ENCODE measurements at regions not wholly inside any gene's neighbourhood (a gene's known extent, or its start where the extent isn't known, plus 50 kb on each side); places are given as distances from the start of the nearest gene placed in this dataset.

DNA sequence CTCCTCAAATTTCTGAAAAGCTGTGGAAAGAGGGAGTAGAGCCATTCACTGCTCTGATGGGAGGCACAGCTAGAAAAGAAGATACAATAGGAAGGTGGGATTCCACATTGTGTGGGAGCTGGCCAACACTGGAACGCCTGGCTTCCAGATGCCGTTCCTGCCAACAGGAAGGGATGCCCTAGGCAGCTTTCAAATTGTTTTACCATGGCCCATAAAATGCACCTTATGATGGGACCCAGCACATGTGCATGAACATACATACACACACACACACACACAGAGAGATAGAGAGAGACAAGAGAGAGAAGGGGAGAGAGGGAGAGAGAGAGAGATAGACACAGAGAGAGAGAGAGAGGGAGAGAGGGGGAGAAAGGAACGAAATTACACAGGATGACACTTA, 86.1 kb upstream of the BZW1 start:
- H3K27ac ChIP-seq, result no peak overlapping the region
- H3K27me3 ChIP-seq (replicated peaks), result peaks cover 30% of the 10 kb centered on the region
- DNase-seq (ENCODE audit: low read depth in 1 of 2, low spot score in 2 of 2), result no peak

DNA sequence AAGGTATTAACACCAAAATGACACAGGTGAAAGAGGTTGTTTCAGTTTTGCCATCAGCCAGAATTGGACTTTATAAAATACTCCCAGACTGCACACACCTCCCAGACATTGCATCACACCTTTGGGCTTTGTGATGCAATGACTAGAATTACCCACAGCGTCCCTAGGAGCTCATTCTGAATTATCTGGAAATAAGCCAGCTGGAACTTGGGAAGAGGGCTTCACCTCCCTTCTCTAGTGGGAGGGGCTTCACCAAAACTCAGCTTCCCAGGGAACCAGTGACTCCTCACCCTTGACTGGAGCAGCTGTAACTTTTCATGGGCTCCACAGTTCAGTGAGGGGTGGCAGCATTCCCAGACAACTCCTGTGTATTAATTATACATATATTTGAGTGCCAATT, 83.1 kb upstream of the BZW1 start:
- H3K27me3 ChIP-seq (replicated peaks), result peaks cover 14% of the 10 kb centered on the region; the same call in 1 of the 2 replicates
- no peaks in the 10 kb centered on the region for H3K9me3 ChIP-seq (replicated peaks)
- no peaks in the 10 kb centered on the region for H3K4me1 ChIP-seq (replicated peaks)
- H3K36me3 ChIP-seq, result no peaks in the 10 kb centered on the region
- H3K4me3 ChIP-seq, result no peak overlapping the region
- no peak overlapping the region for H3K27ac ChIP-seq
- DNase-seq (ENCODE audit: low read depth in 1 of 2, low spot score in 2 of 2), result no peak

More for the DNA sequence above, 86.1 kb upstream of the BZW1 start:
- no peak overlapping the region for H3K4me3 ChIP-seq
- H3K4me1 ChIP-seq (replicated peaks), result no peaks in the 10 kb centered on the region
- no peaks in the 10 kb centered on the region for H3K9me3 ChIP-seq (replicated peaks)
- H3K36me3 ChIP-seq, result no peaks in the 10 kb centered on the region

DNA sequence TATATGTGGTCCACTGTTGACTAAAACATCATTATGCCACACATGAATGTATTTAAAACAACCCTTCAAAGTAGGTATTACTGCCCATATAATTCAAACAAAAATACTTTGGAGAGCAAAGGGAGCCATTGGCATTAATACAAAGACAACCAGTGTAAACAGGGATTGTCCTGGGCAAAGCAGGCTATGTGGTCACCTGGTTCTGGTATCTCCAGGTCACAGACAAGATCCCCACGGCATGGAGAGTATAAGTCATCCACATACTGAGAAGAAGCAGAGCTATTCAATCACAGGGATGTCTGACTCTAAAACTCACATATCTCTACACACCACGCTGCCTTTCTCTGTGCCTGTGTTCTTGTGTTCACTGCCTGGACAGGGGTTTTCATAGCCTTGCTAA, 81.4 kb upstream of the BZW1 start:
- H3K4me3 ChIP-seq, result no peak overlapping the region
- no peak for DNase-seq (ENCODE audit: low read depth in 1 of 2, low spot score in 2 of 2)
- H3K27ac ChIP-seq, result no peak overlapping the region
- H3K36me3 ChIP-seq, result no peaks in the 10 kb centered on the region
- no peaks in the 10 kb centered on the region for H3K9me3 ChIP-seq (replicated peaks)
- peaks cover 3% of the 10 kb centered on the region; the same call in 1 of the 2 replicates for H3K27me3 ChIP-seq (replicated peaks)
- H3K4me1 ChIP-seq (replicated peaks), result no peaks in the 10 kb centered on the region

DNA sequence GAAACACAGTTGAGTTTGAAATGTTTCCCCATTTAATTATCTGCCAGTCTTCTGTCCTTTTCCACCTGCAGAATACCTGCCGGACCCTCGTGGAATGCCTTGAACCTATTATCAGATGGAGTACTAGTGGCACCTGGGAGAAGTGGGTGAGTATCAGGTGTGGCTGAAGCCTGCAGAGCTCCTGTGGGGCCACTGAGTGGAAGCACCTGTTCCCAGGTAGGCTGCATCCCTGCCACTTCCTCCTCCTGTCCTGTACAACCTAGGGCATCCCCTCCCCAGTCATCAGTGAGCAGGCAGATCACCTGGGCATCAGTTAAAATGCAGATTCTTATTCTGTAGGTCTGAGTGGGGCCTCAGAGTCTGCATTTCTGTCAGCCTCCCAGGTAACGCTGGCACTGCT, 80.8 kb upstream of the BZW1 start:
- no peaks in the 10 kb centered on the region for H3K4me1 ChIP-seq (replicated peaks)
- H3K36me3 ChIP-seq, result no peaks in the 10 kb centered on the region
- DNase-seq (ENCODE audit: low read depth in 1 of 2, low spot score in 2 of 2), result no peak
- H3K27ac ChIP-seq, result no peak overlapping the region
- H3K4me3 ChIP-seq, result no peak overlapping the region
- no peaks in the 10 kb centered on the region for H3K9me3 ChIP-seq (replicated peaks)
- H3K27me3 ChIP-seq (replicated peaks), result peaks cover 3% of the 10 kb centered on the region; the same call in 1 of the 2 replicates

GRCh38 chr2:200732866-200733265, 78.8 kb upstream of the BZW1 start:
- H3K9me3 ChIP-seq (replicated peaks), result no peaks in the 10 kb centered on the region
- no peaks in the 10 kb centered on the region for H3K36me3 ChIP-seq
- no peaks in the 10 kb centered on the region for H3K4me1 ChIP-seq (replicated peaks)
- no peak overlapping the region for H3K4me3 ChIP-seq
- H3K27me3 ChIP-seq (replicated peaks), result no peaks in the 10 kb centered on the region; the same call in 1 of the 2 replicates
- DNase-seq (ENCODE audit: low read depth in 1 of 2, low spot score in 2 of 2), result no peak
- no peak overlapping the region for H3K27ac ChIP-seq

GRCh38 chr2:200733713-200734198, 78.0 kb upstream of the BZW1 start:
- Histone ChIP-seq H3K4me3 (no peak overlapping the region), H3K36me3 (no peaks in the 10 kb centered on the region), H3K9me3 (replicated peaks) (no peaks in the 10 kb centered on the region), H3K27me3 (replicated peaks) (no peaks in the 10 kb centered on the region; the same call in 1 of the 2 replicates), H3K27ac (no peak overlapping the region), H3K4me1 (replicated peaks) (no peaks in the 10 kb centered on the region)
- DNase-seq (ENCODE audit: low read depth in 1 of 2, low spot score in 2 of 2), result no peak

DNA sequence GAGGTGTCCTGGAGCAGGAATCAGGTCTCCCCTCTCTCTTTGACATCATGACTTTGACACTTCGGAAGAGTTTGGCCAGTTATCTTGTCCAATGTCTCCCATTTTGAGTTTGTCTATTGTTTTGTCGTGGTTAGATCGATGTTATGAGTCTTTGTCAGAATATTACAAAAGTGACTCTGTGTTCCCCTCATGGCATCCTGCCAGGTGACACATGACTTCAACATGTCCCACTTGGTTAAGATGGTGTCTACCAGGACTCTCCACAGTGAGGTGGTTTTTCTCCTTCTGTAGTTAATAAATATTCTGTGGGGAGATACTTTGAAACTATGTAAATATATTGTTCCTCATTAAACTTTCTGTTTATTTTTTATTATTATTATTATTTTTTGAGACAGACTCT, 76.6 kb upstream of the BZW1 start:
- H3K36me3 ChIP-seq, result no peaks in the 10 kb centered on the region
- no peaks in the 10 kb centered on the region for H3K27me3 ChIP-seq (replicated peaks)
- no peaks in the 10 kb centered on the region for H3K9me3 ChIP-seq (replicated peaks)
- H3K4me1 ChIP-seq (replicated peaks), result no peaks in the 10 kb centered on the region
- DNase-seq (ENCODE audit: low read depth in 1 of 2, low spot score in 2 of 2), result no peak
- H3K4me3 ChIP-seq, result no peak overlapping the region
- no peak overlapping the region for H3K27ac ChIP-seq

GRCh38 chr2:200736646-200737274, 75.0 kb upstream of the BZW1 start:
- H3K27ac ChIP-seq, result no peak overlapping the region

GRCh38 chr2:200737585-200737984, 74.1 kb upstream of the BZW1 start:
- Histone ChIP-seq H3K4me3 (no peak overlapping the region), H3K36me3 (no peaks in the 10 kb centered on the region), H3K27me3 (replicated peaks) (no peaks in the 10 kb centered on the region), H3K27ac (no peak overlapping the region), H3K9me3 (replicated peaks) (no peaks in the 10 kb centered on the region), H3K4me1 (replicated peaks) (no peaks in the 10 kb centered on the region)
- no peak for DNase-seq (ENCODE audit: low read depth in 1 of 2, low spot score in 2 of 2)

More at GRCh38 chr2:200736646-200737274, 75.0 kb upstream of the BZW1 start:
- Histone ChIP-seq H3K4me3 (no peak overlapping the region), H3K27me3 (replicated peaks) (no peaks in the 10 kb centered on the region), H3K9me3 (replicated peaks) (no peaks in the 10 kb centered on the region), H3K36me3 (no peaks in the 10 kb centered on the region), H3K4me1 (replicated peaks) (no peaks in the 10 kb centered on the region)
- DNase-seq (ENCODE audit: low read depth in 1 of 2, low spot score in 2 of 2), result no peak

GRCh38 chr2:200738590-200738989, 73.1 kb upstream of the BZW1 start:
- H3K9me3 ChIP-seq (replicated peaks), result no peaks in the 10 kb centered on the region
- no peaks in the 10 kb centered on the region for H3K27me3 ChIP-seq (replicated peaks)
- no peak overlapping the region for H3K4me3 ChIP-seq
- no peaks in the 10 kb centered on the region for H3K36me3 ChIP-seq
- no peak overlapping the region for H3K27ac ChIP-seq
- no peaks in the 10 kb centered on the region for H3K4me1 ChIP-seq (replicated peaks)
- DNase-seq (ENCODE audit: low read depth in 1 of 2, low spot score in 2 of 2), result no peak

DNA sequence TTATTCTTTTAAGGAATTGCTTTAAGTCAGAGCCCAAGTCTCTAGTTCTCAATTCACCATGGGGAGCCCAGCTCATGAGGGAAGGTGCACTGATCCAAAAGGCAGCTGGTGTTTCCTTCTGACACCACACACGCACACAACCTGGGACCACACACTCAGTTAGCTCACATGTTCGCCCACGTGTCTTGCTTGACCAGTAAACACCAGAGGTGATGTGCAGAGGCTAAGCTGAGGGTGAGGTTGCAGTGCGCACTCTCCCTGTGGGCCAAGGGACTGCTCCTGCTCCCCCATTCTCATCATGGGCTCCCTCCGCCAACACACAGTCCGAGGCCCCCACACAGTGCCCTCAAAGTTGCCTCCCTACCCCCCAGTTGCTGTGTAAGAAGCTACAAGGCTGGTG, 70.8 kb upstream of the BZW1 start:
- DNase-seq (ENCODE audit: low read depth in 1 of 2, low spot score in 2 of 2), result no peak
- Histone ChIP-seq H3K27me3 (replicated peaks) (no peaks in the 10 kb centered on the region), H3K4me3 (no peak overlapping the region), H3K4me1 (replicated peaks) (no peaks in the 10 kb centered on the region), H3K27ac (no peak overlapping the region), H3K9me3 (replicated peaks) (no peaks in the 10 kb centered on the region), H3K36me3 (no peaks in the 10 kb centered on the region)

DNA sequence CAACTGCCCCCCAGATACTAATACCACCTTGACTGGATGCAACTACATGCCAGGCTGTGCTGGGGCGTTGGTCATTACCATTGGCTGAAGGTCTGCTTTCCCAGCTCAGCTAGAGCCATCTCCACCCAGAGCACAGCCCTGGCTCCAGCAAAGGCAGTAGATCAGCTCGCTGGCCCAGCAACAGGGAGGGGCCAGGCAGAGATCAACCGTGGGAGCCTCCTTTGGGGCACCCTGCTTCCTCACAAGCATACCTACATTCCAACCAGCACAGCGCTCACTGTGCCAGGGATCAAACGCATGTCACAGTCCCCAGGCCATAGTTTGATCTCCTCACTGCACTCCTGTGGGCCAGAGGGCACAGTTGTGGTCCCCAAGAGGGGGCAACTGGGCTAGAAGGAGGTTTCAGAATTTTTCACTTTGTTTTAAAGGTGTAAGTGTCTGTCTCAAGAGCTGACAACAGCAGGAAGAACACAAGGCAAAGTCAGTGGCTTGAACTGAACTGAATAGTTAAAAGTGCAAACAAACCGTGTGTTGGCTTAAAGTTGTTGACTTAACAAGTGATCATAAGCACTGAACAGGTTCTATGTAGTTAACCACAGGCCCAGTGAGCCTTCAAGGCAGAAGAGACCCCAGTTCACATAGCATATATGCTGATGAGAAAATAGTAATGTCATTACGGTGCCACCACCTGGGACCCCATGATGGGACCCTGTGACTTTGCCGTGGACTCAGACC, 70.1 kb upstream of the BZW1 start:
- no peak for DNase-seq (ENCODE audit: low read depth in 1 of 2, low spot score in 2 of 2)
- Histone ChIP-seq H3K4me1 (replicated peaks) (no peaks in the 10 kb centered on the region), H3K36me3 (no peaks in the 10 kb centered on the region), H3K4me3 (no peak overlapping the region), H3K9me3 (replicated peaks) (no peaks in the 10 kb centered on the region), H3K27me3 (replicated peaks) (no peaks in the 10 kb centered on the region), H3K27ac (no peak overlapping the region)

DNA sequence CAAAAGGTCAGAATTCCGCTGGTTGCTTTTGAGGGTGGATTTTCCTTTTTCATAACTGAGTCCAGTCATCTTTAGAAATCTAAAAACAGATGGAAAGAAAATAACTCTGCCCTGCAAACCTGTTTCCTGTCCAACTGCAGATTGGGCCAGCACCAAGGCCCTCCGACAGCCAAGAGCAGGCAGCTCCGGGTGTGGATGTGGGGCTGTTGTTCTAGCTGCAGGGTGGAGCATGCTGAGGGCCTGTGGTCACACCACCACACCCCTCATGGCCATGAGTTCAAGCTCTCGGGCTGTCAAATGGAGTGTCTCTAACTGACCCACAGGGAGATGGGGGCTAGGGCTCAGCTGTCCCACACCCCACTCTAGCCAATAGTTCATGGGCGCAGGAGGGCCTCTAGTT, 69.3 kb upstream of the BZW1 start:
- no peaks in the 10 kb centered on the region for H3K9me3 ChIP-seq (replicated peaks)
- H3K4me3 ChIP-seq, result no peak overlapping the region
- no peak for DNase-seq (ENCODE audit: low read depth in 1 of 2, low spot score in 2 of 2)
- no peaks in the 10 kb centered on the region for H3K27me3 ChIP-seq (replicated peaks)
- no peak overlapping the region for H3K27ac ChIP-seq
- peaks cover 3% of the 10 kb centered on the region for H3K4me1 ChIP-seq (replicated peaks)
- H3K36me3 ChIP-seq, result no peaks in the 10 kb centered on the region

DNA sequence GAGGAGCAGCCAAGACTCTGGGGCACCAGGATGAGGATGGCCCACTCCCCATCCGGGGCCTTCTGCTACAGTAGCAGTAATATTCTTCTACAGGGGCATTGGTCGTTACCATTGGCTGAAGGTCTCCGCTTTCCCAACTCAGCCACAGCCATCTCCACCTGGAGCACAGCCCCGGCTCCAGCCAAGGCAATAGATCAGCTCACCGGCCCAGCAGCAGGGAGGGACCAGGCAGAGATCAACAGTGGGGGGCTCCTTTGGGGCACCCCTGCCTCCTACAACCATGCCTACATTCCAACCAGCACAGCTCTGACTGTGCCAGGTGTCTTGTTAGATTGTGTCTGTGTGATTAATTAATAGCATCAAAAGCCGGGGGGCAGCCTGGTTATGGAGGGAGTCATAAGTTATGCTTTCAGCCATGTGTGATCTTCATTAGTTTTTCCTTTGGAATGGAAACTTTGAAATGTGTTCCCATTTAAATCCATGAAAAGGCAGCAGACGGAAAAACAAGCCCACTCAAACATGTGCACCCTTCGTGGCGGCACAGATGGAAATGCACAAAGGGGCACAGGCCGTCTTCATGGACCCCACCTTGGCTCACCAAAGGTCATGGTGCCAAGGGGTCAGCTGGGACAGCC, 68.6 kb upstream of the BZW1 start:
- H3K4me1 ChIP-seq (replicated peaks), result peaks cover 11% of the 10 kb centered on the region
- no peaks in the 10 kb centered on the region for H3K36me3 ChIP-seq
- DNase-seq (ENCODE audit: low read depth in 1 of 2, low spot score in 2 of 2), result no peak
- no peaks in the 10 kb centered on the region for H3K9me3 ChIP-seq (replicated peaks)
- H3K27ac ChIP-seq, result no peak overlapping the region
- no peak overlapping the region for H3K4me3 ChIP-seq
- no peaks in the 10 kb centered on the region for H3K27me3 ChIP-seq (replicated peaks)
